GM18909 (cell line): ENCODE measurements at regions not wholly inside any gene's neighbourhood (a gene's known extent, or its start where the extent isn't known, plus 50 kb on each side); places are given as distances from the start of the nearest gene placed in this dataset.

Source experiments
- ATAC-seq: cut with Tn5 transposase; IDR thresholded peaks from one replicate; pipeline ENCODE4 v1.9.1; 2021; ENCODE audit warnings: mild to moderate bottlenecking; ENCODE audit not compliant: unreplicated experiment, poor library complexity

GRCh38 chr3:5727743-5728484 lies 540.4 kb downstream of the EDEM1 start:
- ATAC-seq, result no peak

- no peak for ATAC-seq
These were observed 542.3 kb downstream of the EDEM1 start for GRCh38 chr3:5729852-5730251.

- ATAC-seq, result no peak
These were observed 543.6 kb downstream of the EDEM1 start for GRCh38 chr3:5731100-5731499.

- ATAC-seq, result no peak
These were observed 544.6 kb downstream of the EDEM1 start for GRCh38 chr3:5732081-5732480.

GRCh38 chr3:5733995-5734394 lies 546.5 kb downstream of the EDEM1 start:
- ATAC-seq, result no peak

GRCh38 chr3:5735896-5736295 lies 548.4 kb downstream of the EDEM1 start:
- ATAC-seq, result no peak

- no peak for ATAC-seq
These were observed 551.9 kb downstream of the EDEM1 start for GRCh38 chr3:5739299-5739935.

GRCh38 chr3:5739949-5740348 lies 552.4 kb downstream of the EDEM1 start:
- ATAC-seq, result no peak

- ATAC-seq, result no peak
These were observed 553.5 kb downstream of the EDEM1 start for GRCh38 chr3:5741017-5741416.

GRCh38 chr3:5750091-5750490 lies 562.6 kb downstream of the EDEM1 start:
- no peak for ATAC-seq

- no peak for ATAC-seq
These were observed 563.5 kb downstream of the EDEM1 start for GRCh38 chr3:5750874-5751640.

GRCh38 chr3:5754602-5755001 lies 567.1 kb downstream of the EDEM1 start:
- ATAC-seq, result no peak

- ATAC-seq, result no peak
These were observed 568.9 kb downstream of the EDEM1 start for GRCh38 chr3:5756443-5756842.

GRCh38 chr3:5757213-5757804 lies 569.8 kb downstream of the EDEM1 start:
- ATAC-seq, result no peak

GRCh38 chr3:5758699-5759098 lies 571.2 kb downstream of the EDEM1 start:
- ATAC-seq, result no peak

GRCh38 chr3:5762506-5762905 lies 575.0 kb downstream of the EDEM1 start:
- ATAC-seq, result no peak

- ATAC-seq, result no peak
These were observed 579.3 kb downstream of the EDEM1 start for GRCh38 chr3:5766848-5767247.

GRCh38 chr3:5767304-5767703 lies 579.8 kb downstream of the EDEM1 start:
- no peak for ATAC-seq

- no peak for ATAC-seq
These were observed 580.9 kb downstream of the EDEM1 start for GRCh38 chr3:5768281-5768945.

GRCh38 chr3:5769825-5770224 lies 582.3 kb downstream of the EDEM1 start:
- no peak for ATAC-seq
